ENCODE measurements at regions not wholly inside any gene's neighbourhood (a gene's known extent, or its start where the extent isn't known, plus 50 kb on each side); places are given as distances from the start of the nearest gene placed in this dataset.
"Not testable (repeated sequence)": the region's sequence is repeated elsewhere in the genome, so short reads cannot be mapped to it uniquely, and the experiment has no call there.

- TF ChIP-seq, protein P1, sequence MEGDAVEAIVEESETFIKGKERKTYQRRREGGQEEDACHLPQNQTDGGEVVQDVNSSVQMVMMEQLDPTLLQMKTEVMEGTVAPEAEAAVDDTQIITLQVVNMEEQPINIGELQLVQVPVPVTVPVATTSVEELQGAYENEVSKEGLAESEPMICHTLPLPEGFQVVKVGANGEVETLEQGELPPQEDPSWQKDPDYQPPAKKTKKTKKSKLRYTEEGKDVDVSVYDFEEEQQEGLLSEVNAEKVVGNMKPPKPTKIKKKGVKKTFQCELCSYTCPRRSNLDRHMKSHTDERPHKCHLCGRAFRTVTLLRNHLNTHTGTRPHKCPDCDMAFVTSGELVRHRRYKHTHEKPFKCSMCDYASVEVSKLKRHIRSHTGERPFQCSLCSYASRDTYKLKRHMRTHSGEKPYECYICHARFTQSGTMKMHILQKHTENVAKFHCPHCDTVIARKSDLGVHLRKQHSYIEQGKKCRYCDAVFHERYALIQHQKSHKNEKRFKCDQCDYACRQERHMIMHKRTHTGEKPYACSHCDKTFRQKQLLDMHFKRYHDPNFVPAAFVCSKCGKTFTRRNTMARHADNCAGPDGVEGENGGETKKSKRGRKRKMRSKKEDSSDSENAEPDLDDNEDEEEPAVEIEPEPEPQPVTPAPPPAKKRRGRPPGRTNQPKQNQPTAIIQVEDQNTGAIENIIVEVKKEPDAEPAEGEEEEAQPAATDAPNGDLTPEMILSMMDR (IDR thresholded peaks at IDR 0.05) = peak; percentile 46 to 78 (median 68)
- TF ChIP-seq POLR2A (IDR thresholded peaks at IDR 0.05) = not testable (repeated sequence)
Measured at GRCh38 chr14:106153362-106153955, 627.1 kb downstream of the TMEM121 start.
